GM18499 (cell line): ENCODE measurements at regions not wholly inside any gene's neighbourhood (a gene's known extent, or its start where the extent isn't known, plus 50 kb on each side); places are given as distances from the start of the nearest gene placed in this dataset.
"Not testable (repeated sequence)": the region's sequence is repeated elsewhere in the genome, so short reads cannot be mapped to it uniquely, and the experiment has no call there.

Source experiments
- ATAC-seq: cut with Tn5 transposase; IDR thresholded peaks from one replicate; pipeline ENCODE4 v1.9.1; 2021; ENCODE audit warnings: moderate number of reproducible peaks; ENCODE audit not compliant: insufficient read depth, unreplicated experiment

- ATAC-seq: not testable (repeated sequence)
These were observed 229.4 kb downstream of the HTR1A start for GRCh38 chr5:63732880-63733279.

GRCh38 chr5:63727583-63727982 is 234.7 kb downstream of the HTR1A start:
- no peak for ATAC-seq

- peak; percentile 35 for ATAC-seq
These were observed 235.7 kb downstream of the HTR1A start for GRCh38 chr5:63726496-63726895.

- no peak for ATAC-seq
These were observed 243.1 kb downstream of the HTR1A start for GRCh38 chr5:63719147-63719546.

- ATAC-seq: no peak
These were observed 262.0 kb downstream of the HTR1A start for GRCh38 chr5:63700241-63700640.

- ATAC-seq: no peak
These were observed 264.4 kb downstream of the HTR1A start for GRCh38 chr5:63697811-63698210.

GRCh38 chr5:63690546-63690945 is 271.7 kb downstream of the HTR1A start:
- no peak for ATAC-seq

GRCh38 chr5:63687854-63688516 is 274.3 kb downstream of the HTR1A start:
- no peak for ATAC-seq

- ATAC-seq: no peak
These were observed 275.3 kb downstream of the HTR1A start for GRCh38 chr5:63686938-63687337.

GRCh38 chr5:63686181-63686580 is 276.1 kb downstream of the HTR1A start:
- no peak for ATAC-seq

- ATAC-seq: no peak
These were observed 276.8 kb downstream of the HTR1A start for GRCh38 chr5:63685454-63685853.

- no peak for ATAC-seq
These were observed 287.4 kb downstream of the HTR1A start for GRCh38 chr5:63674881-63675280.

- ATAC-seq: no peak
These were observed 307.2 kb downstream of the HTR1A start for GRCh38 chr5:63655043-63655442.

- ATAC-seq: no peak
These were observed 311.7 kb downstream of the HTR1A start for GRCh38 chr5:63650581-63650980.

GRCh38 chr5:63648376-63648775 is 313.9 kb downstream of the HTR1A start:
- no peak for ATAC-seq

- ATAC-seq: no peak
These were observed 332.2 kb downstream of the HTR1A start for GRCh38 chr5:63629951-63630630.

GRCh38 chr5:63613442-63613841 is 348.8 kb downstream of the HTR1A start:
- ATAC-seq: no peak

- no peak for ATAC-seq
These were observed 358.2 kb downstream of the HTR1A start for GRCh38 chr5:63603996-63604395.

GRCh38 chr5:63602971-63603370 is 359.3 kb downstream of the HTR1A start:
- no peak for ATAC-seq

GRCh38 chr5:63596254-63596653 is 366.0 kb downstream of the HTR1A start:
- ATAC-seq: no peak

- ATAC-seq: no peak
These were observed 388.9 kb downstream of the HTR1A start for GRCh38 chr5:63573380-63573779.

- no peak for ATAC-seq
These were observed 389.5 kb downstream of the HTR1A start for GRCh38 chr5:63572740-63573139.
